Activated CD4-positive, alpha-beta T cell treated with anti-CD3 and anti-CD28 coated beads for 36 hours (primary cell): ENCODE measurements at regions not wholly inside any gene's neighbourhood (a gene's known extent, or its start where the extent isn't known, plus 50 kb on each side); places are given as distances from the start of the nearest gene placed in this dataset.
"Not testable (repeated sequence)": the region's sequence is repeated elsewhere in the genome, so short reads cannot be mapped to it uniquely, and the experiment has no call there.

Experiments used
- ATAC-seq: fragments of 200-7000 bp; cut with Tn5 transposase; one replicate; pipeline ENCODE4 v1.10.0; 2021; ENCODE audit warnings: mild to moderate bottlenecking, moderate library complexity
- CTCF ChIA-PET: fragments of 350-600 bp; sonication (Branson Sonifier 250); formaldehyde crosslinking; loops from one replicate; lab custom pipeline; 2021; ENCODE audit warnings: antibody characterized with exemption; lab: Charles Lee
- POLR2A ChIA-PET: fragments of 350-600 bp; sonication (Branson Sonifier 250); formaldehyde crosslinking; loops from one replicate; lab custom pipeline; 2021; ENCODE audit warnings: antibody characterized with exemption, inconsistent platforms; lab: Charles Lee
- DNase-seq: peaks from one replicate; pipeline ENCODE4 v3.0.0-alpha.2; 2020
- H3K27ac Mint-ChIP-seq: one replicate; pipeline ENCODE4 v1.8.0; 2021; ENCODE audit warnings: mixed read lengths
- H3K27me3 Mint-ChIP-seq: one replicate; pipeline ENCODE4 v1.8.0; 2021; ENCODE audit warnings: mixed read lengths
- H3K36me3 Mint-ChIP-seq: one replicate; pipeline ENCODE4 v1.8.0; 2021; ENCODE audit warnings: low read depth, mixed read lengths
- H3K4me1 Mint-ChIP-seq: one replicate; pipeline ENCODE4 v1.8.0; 2021; ENCODE audit warnings: mixed read lengths
- H3K4me3 Mint-ChIP-seq: one replicate; pipeline ENCODE4 v1.8.0; 2021; ENCODE audit warnings: mild to moderate bottlenecking, moderate library complexity, mixed read lengths
- H3K9me3 Mint-ChIP-seq: one replicate; pipeline ENCODE4 v1.8.0; 2021; ENCODE audit warnings: low read depth, mixed read lengths
- intact Hi-C, 2 experiments: fragments of 100-400 bp; cut with DNase I in 1 of 2; cut with micrococcal nuclease in 1 of 2; formaldehyde crosslinking; loops; one replicate each; pipeline versions ENCODE4 v1.14.2 to v1.15.1; 2022 to 2024; cut with DNase I, micrococcal nuclease

GRCh38 chr1:118828038-118828437 lies 160.1 kb downstream of the TBX15 start:
- no peaks in the 10 kb centered on the region for H3K27me3 Mint-ChIP-seq
- intact Hi-C loops, result no loop called here

GRCh38 chr1:118827636-118828035 lies 160.5 kb downstream of the TBX15 start:
- peaks cover 11% of the 10 kb centered on the region for H3K9me3 Mint-ChIP-seq
- no peaks in the 10 kb centered on the region for H3K27me3 Mint-ChIP-seq
- H3K4me1 Mint-ChIP-seq, result no peaks in the 10 kb centered on the region
- CTCF ChIA-PET, result no interaction called here
- intact Hi-C loops, result no loop called here
- POLR2A ChIA-PET, result no interaction called here
- no peaks in the 10 kb centered on the region for H3K36me3 Mint-ChIP-seq
- DNase-seq, result no peak
- H3K27ac Mint-ChIP-seq, result no peak overlapping the region
- no peak overlapping the region for H3K4me3 Mint-ChIP-seq
- ATAC-seq, result no peak

More at GRCh38 chr1:118828038-118828437, 160.1 kb downstream of the TBX15 start:
- no peak overlapping the region for H3K27ac Mint-ChIP-seq
- H3K36me3 Mint-ChIP-seq, result no peaks in the 10 kb centered on the region
- ChIA-PET POLR2A (no interaction called here), CTCF (no interaction called here)
- H3K4me1 Mint-ChIP-seq, result no peaks in the 10 kb centered on the region
- H3K4me3 Mint-ChIP-seq, result no peak overlapping the region
- peaks cover 10% of the 10 kb centered on the region for H3K9me3 Mint-ChIP-seq
- ATAC-seq (no peak), DNase-seq (no peak)

GRCh38 chr1:118827207-118827606 lies 160.9 kb downstream of the TBX15 start:
- intact Hi-C loops, result no loop called here
- ATAC-seq (no peak), DNase-seq (no peak)
- H3K9me3 Mint-ChIP-seq, result peaks cover 10% of the 10 kb centered on the region
- H3K27me3 Mint-ChIP-seq, result no peaks in the 10 kb centered on the region
- no peaks in the 10 kb centered on the region for H3K36me3 Mint-ChIP-seq
- CTCF ChIA-PET, result no interaction called here
- POLR2A ChIA-PET, result no interaction called here
- no peaks in the 10 kb centered on the region for H3K4me1 Mint-ChIP-seq
- no peak overlapping the region for H3K27ac Mint-ChIP-seq
- no peak overlapping the region for H3K4me3 Mint-ChIP-seq

GRCh38 chr1:118826669-118827068 lies 161.5 kb downstream of the TBX15 start:
- Mint-ChIP-seq H3K27me3 (no peaks in the 10 kb centered on the region), H3K4me1 (no peaks in the 10 kb centered on the region), H3K27ac (no peak overlapping the region), H3K9me3 (peaks cover 10% of the 10 kb centered on the region), H3K4me3 (no peak overlapping the region), H3K36me3 (no peaks in the 10 kb centered on the region)
- POLR2A ChIA-PET, result interaction anchor here (0.5 kb wide), 1 partner anchor 619 kb away, joined by 5 read pairs; no protein-coding TSS in a partner anchor
- no peak for ATAC-seq
- DNase-seq, result no peak
- CTCF ChIA-PET, result no interaction called here
- intact Hi-C loops, result no loop called here

- ChIA-PET POLR2A (no interaction called here), CTCF (no interaction called here)
- Mint-ChIP-seq H3K9me3 (peaks cover 7% of the 10 kb centered on the region), H3K27me3 (no peaks in the 10 kb centered on the region), H3K36me3 (no peaks in the 10 kb centered on the region), H3K4me3 (no peak overlapping the region), H3K27ac (no peak overlapping the region), H3K4me1 (no peaks in the 10 kb centered on the region)
- intact Hi-C loops, result no loop called here
- ATAC-seq, result no peak
- no peak for DNase-seq
These were observed 162.5 kb downstream of the TBX15 start for GRCh38 chr1:118825619-118826018.

- Mint-ChIP-seq H3K27me3 (no peaks in the 10 kb centered on the region), H3K9me3 (peaks cover 8% of the 10 kb centered on the region), H3K4me1 (no peaks in the 10 kb centered on the region), H3K36me3 (no peaks in the 10 kb centered on the region), H3K27ac (no peak overlapping the region), H3K4me3 (no peak overlapping the region)
- ATAC-seq (no peak), DNase-seq (no peak)
- CTCF ChIA-PET, result no interaction called here
- intact Hi-C loops, result no loop called here
- POLR2A ChIA-PET, result no interaction called here
These were observed 166.3 kb downstream of the TBX15 start for GRCh38 chr1:118821801-118822200.

- no peak for DNase-seq
- Mint-ChIP-seq H3K4me3 (no peak overlapping the region), H3K27ac (no peak overlapping the region), H3K4me1 (no peaks in the 10 kb centered on the region), H3K27me3 (no peaks in the 10 kb centered on the region), H3K36me3 (no peaks in the 10 kb centered on the region), H3K9me3 (peaks cover 8% of the 10 kb centered on the region)
- ATAC-seq, result no peak
- intact Hi-C loops, result no loop called here
- ChIA-PET CTCF (no interaction called here), POLR2A (no interaction called here)
These were observed 167.3 kb downstream of the TBX15 start for GRCh38 chr1:118820864-118821263.

- no peak overlapping the region for H3K4me3 Mint-ChIP-seq
- ChIA-PET POLR2A (no interaction called here), CTCF (no interaction called here)
- intact Hi-C loops, result no loop called here
- H3K36me3 Mint-ChIP-seq, result no peaks in the 10 kb centered on the region
- DNase-seq, result no peak
- ATAC-seq, result no peak
- no peaks in the 10 kb centered on the region for H3K4me1 Mint-ChIP-seq
- H3K9me3 Mint-ChIP-seq, result peaks cover 10% of the 10 kb centered on the region
- H3K27me3 Mint-ChIP-seq, result no peaks in the 10 kb centered on the region
- no peak overlapping the region for H3K27ac Mint-ChIP-seq
These were observed 172.2 kb downstream of the TBX15 start for GRCh38 chr1:118815909-118816308.

DNA sequence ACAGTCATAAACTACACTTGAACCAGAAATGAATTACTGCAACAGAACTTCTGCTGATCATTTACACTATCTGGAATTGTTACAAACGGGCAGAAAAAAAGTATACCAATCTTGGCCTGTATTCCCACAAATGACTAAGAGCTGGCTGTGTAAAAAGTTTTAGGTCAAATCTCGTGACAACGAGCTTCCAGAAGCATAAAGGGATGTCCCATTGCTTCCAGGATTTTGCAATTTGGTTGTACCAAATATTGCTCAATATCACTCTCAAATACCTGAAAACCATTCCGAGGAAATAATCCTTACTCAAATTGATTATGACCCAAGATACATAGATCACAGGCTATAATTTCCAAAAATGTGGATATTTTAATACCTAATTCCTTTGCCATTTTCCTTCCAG lies 175.6 kb downstream of the TBX15 start:
- CTCF ChIA-PET, result no interaction called here
- Mint-ChIP-seq H3K27me3 (no peaks in the 10 kb centered on the region), H3K27ac (no peak overlapping the region), H3K36me3 (no peaks in the 10 kb centered on the region), H3K9me3 (peaks cover 9% of the 10 kb centered on the region), H3K4me3 (no peak overlapping the region), H3K4me1 (no peaks in the 10 kb centered on the region)
- POLR2A ChIA-PET, result no interaction called here
- intact Hi-C loops, result no loop called here
- ATAC-seq, result no peak
- DNase-seq, result no peak

DNA sequence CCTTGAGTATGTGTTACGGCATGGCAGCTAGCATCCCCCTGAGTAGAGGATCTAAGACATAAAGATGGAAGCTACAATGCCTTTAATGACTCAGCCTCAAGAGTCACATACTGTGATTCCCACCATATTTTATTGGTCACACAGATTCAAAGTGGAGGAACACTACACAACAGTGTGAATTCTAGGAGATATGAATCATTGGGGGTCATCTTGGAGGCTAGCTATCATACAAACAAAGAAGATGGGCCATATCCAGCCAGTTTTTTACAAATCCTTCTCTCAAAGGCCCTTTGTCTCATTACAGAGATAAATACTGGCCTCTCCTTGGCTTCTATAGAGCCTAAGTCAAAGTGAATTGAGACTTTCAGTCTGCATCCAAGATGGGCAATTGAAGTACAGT lies 177.0 kb downstream of the TBX15 start:
- CTCF ChIA-PET, result interaction anchor here (0.5 to 0.6 kb wide), 2 partner anchors 33 to 335 kb away, joined by 3 read pairs; no protein-coding TSS in a partner anchor
- Mint-ChIP-seq H3K27me3 (no peaks in the 10 kb centered on the region), H3K4me1 (no peaks in the 10 kb centered on the region), H3K9me3 (peaks cover 9% of the 10 kb centered on the region), H3K27ac (no peak overlapping the region), H3K4me3 (no peak overlapping the region), H3K36me3 (no peaks in the 10 kb centered on the region)
- POLR2A ChIA-PET, result no interaction called here
- DNase-seq (no peak), ATAC-seq (no peak)
- intact Hi-C loops, result no loop called here

GRCh38 chr1:118809586-118809985 lies 178.6 kb downstream of the TBX15 start:
- intact Hi-C loops, result no loop called here
- H3K4me3 Mint-ChIP-seq, result no peak overlapping the region
- no peak for DNase-seq
- no peaks in the 10 kb centered on the region for H3K27me3 Mint-ChIP-seq
- ChIA-PET POLR2A (no interaction called here), CTCF (no interaction called here)
- no peaks in the 10 kb centered on the region for H3K4me1 Mint-ChIP-seq
- H3K9me3 Mint-ChIP-seq, result peaks cover 9% of the 10 kb centered on the region
- ATAC-seq, result no peak
- no peak overlapping the region for H3K27ac Mint-ChIP-seq
- H3K36me3 Mint-ChIP-seq, result no peaks in the 10 kb centered on the region

- H3K27ac Mint-ChIP-seq, POLR2A ChIA-PET, ATAC-seq, H3K27me3 Mint-ChIP-seq, H3K4me1 Mint-ChIP-seq, H3K4me3 Mint-ChIP-seq, CTCF ChIA-PET, DNase-seq, H3K36me3 Mint-ChIP-seq, H3K9me3 Mint-ChIP-seq, intact Hi-C loops: not testable (repeated sequence)
These were observed 185.0 kb downstream of the TBX15 start for GRCh38 chr1:118803128-118803527.
